ENCODE measurements at regions not wholly inside any gene's neighbourhood (a gene's known extent, or its start where the extent isn't known, plus 50 kb on each side); places are given as distances from the start of the nearest gene placed in this dataset.

DNA sequence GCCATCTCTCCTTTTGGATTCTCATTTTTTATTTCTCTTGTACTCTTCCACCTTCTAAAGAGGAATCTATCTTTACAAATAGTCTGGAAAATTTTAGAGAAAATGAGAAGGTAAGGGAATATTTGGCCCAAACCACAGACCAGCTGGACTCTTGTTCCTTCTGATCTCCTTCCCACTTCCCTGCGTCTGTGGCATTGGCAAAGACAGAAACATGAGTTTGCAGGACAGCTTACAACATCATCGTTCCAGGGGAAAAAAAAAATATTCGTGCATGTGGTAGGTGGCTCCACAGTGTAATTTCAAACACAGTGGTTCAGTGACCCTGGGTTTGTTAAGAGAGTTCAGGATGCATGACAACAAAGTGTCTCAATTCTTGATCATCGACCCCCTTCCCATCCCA is 755.0 kb downstream of the DNAH5 start:
- Histone ChIP-seq H3K36me3 (no peaks in the 10 kb centered on the region), H3K4me3 (no peak overlapping the region), H3K27ac (no peak overlapping the region), H3K9me3 (no peaks in the 10 kb centered on the region), H3K27me3 (no peaks in the 10 kb centered on the region), H3K4me1 (no peaks in the 10 kb centered on the region)
- DNase-seq (no peak), ATAC-seq (ENCODE audit: low FRiP score in 2 of 2) (peak in 1 of 2 donors; percentile 62)
- no peak for TF ChIP-seq EP300 (IDR thresholded peaks at IDR 0.05)
- TF ChIP-seq, protein P1, sequence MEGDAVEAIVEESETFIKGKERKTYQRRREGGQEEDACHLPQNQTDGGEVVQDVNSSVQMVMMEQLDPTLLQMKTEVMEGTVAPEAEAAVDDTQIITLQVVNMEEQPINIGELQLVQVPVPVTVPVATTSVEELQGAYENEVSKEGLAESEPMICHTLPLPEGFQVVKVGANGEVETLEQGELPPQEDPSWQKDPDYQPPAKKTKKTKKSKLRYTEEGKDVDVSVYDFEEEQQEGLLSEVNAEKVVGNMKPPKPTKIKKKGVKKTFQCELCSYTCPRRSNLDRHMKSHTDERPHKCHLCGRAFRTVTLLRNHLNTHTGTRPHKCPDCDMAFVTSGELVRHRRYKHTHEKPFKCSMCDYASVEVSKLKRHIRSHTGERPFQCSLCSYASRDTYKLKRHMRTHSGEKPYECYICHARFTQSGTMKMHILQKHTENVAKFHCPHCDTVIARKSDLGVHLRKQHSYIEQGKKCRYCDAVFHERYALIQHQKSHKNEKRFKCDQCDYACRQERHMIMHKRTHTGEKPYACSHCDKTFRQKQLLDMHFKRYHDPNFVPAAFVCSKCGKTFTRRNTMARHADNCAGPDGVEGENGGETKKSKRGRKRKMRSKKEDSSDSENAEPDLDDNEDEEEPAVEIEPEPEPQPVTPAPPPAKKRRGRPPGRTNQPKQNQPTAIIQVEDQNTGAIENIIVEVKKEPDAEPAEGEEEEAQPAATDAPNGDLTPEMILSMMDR (IDR thresholded peaks at IDR 0.05): no peak
- no peak for TF ChIP-seq POLR2AphosphoS5 (IDR thresholded peaks at IDR 0.05)
- no peak for TF ChIP-seq POLR2A (IDR thresholded peaks at IDR 0.05)
- 51 to 60% methylated on average over 4 of the region's 4 CpGs for WGBS, 2 donors

- Histone ChIP-seq H3K4me1 (no peaks in the 10 kb centered on the region), H3K9me3 (no peaks in the 10 kb centered on the region), H3K36me3 (no peaks in the 10 kb centered on the region), H3K27me3 (no peaks in the 10 kb centered on the region), H3K27ac (no peak overlapping the region), H3K4me3 (no peak overlapping the region)
- TF ChIP-seq POLR2AphosphoS5 (IDR thresholded peaks at IDR 0.05): no peak
- TF ChIP-seq, protein P1 (IDR thresholded peaks at IDR 0.05): no peak
- no peak for TF ChIP-seq EP300 (IDR thresholded peaks at IDR 0.05)
- ATAC-seq (ENCODE audit: low FRiP score in 2 of 2) (peak in 1 of 2 donors; percentile 71), DNase-seq (no peak)
These were observed 756.1 kb downstream of the DNAH5 start for GRCh38 chr5:13188371-13188770.

DNA sequence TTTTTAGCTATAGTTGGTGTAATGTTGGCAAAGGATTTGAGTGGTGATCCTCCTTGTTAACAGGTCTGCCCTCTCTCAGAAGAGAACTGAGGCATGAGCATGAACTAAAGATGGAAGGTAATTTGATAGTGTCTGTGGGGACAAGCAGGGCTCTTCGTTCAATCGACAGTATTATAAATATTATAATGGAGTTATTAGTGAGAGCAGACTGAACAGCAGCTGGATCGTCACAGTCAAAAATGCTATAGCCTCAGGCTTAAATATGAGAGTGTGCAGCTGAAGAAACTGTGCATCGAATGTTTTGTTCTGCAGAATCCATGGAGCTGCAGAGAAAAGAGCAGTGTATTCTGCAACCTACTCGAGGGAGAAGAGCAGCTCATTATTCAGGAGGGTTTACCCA is 757.3 kb downstream of the DNAH5 start:
- Histone ChIP-seq H3K4me3 (no peak overlapping the region), H3K36me3 (no peaks in the 10 kb centered on the region), H3K4me1 (no peaks in the 10 kb centered on the region), H3K27me3 (no peaks in the 10 kb centered on the region), H3K27ac (no peak overlapping the region), H3K9me3 (no peaks in the 10 kb centered on the region)
- TF ChIP-seq EP300 (IDR thresholded peaks at IDR 0.05) (no peak), POLR2AphosphoS5 (IDR thresholded peaks at IDR 0.05) (no peak), POLR2A (IDR thresholded peaks at IDR 0.05) (no peak)
- TF ChIP-seq, protein P1 (IDR thresholded peaks at IDR 0.05): no peak
- whole genome bisulfite sequencing, 2 donors: 76 to 82% methylated on average over 5 of the region's 5 CpGs
- ATAC-seq (ENCODE audit: low FRiP score in 2 of 2) (no peak), DNase-seq (no peak)

DNA sequence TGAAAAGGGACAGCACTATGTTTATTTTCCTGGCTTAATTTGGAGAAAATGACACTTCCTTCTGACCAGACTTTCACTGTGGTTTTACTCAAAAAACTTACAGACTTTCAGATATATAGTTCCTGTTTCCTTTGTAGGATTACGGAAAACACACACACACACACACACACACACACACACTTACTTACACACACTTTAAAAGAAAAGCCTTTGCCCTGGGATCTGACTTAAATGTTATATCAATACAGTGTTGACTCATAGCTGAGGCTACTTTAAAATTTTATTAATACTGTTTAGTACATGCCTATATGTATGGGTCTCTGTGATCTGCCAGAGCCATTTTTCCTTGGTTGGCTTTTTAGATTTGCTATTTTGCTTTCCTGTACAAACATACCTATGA is 758.3 kb downstream of the DNAH5 start:
- H3K9me3 ChIP-seq: no peaks in the 10 kb centered on the region
- no peak overlapping the region for H3K27ac ChIP-seq
- no peak for TF ChIP-seq EP300 (IDR thresholded peaks at IDR 0.05)
- TF ChIP-seq POLR2A (IDR thresholded peaks at IDR 0.05): no peak
- no peak for TF ChIP-seq POLR2AphosphoS5 (IDR thresholded peaks at IDR 0.05)
- TF ChIP-seq, protein P1 (IDR thresholded peaks at IDR 0.05): no peak
- peak in 1 of 2 donors; percentile 1 for DNase-seq
- no peaks in the 10 kb centered on the region for H3K4me1 ChIP-seq
- no peaks in the 10 kb centered on the region for H3K27me3 ChIP-seq
- H3K36me3 ChIP-seq: no peaks in the 10 kb centered on the region
- no peak overlapping the region for H3K4me3 ChIP-seq
- ATAC-seq (ENCODE audit: low FRiP score in 2 of 2): peak in 1 of 2 donors; percentile 20
- 30 to 38% methylated on average over 1 of the region's 1 CpG for WGBS, 2 donors

DNA sequence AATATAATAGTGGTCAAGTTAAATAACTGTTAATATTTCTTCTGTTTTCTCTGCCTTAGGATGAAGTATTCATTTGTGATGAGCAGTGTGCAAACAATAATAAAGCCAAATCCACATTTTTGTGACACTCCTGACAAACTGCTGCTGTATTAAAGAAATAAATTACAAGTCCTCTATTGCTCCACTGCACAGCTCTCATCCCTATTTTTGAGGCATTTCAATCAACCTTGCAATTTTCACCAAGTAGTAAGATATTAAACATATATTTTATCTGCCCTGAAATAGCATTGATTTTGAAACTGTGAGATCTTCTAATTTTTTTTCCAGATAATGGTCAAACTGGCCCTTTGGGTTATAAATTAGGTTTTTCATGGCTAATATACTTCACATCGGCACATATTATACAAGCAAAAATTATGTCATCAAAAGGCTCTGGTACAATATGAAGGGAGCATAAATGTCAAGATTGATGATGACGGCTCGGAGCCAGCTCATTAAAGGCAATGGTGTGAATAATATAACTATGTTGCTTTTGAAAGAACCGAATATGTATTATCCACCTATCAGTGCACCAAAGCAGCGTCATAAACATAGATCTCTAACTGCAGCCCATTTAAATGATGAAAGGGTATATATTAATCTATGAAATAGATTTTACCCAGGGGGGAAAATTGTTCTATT is 764.9 kb downstream of the DNAH5 start:
- ATAC-seq (ENCODE audit: low FRiP score in 2 of 2) (no peak), DNase-seq (no peak)
- Histone ChIP-seq H3K27ac (no peak overlapping the region), H3K4me1 (no peaks in the 10 kb centered on the region), H3K4me3 (no peak overlapping the region), H3K36me3 (no peaks in the 10 kb centered on the region), H3K9me3 (no peaks in the 10 kb centered on the region), H3K27me3 (no peaks in the 10 kb centered on the region)
- TF ChIP-seq POLR2A (IDR thresholded peaks at IDR 0.05): no peak
- TF ChIP-seq, protein P1 (IDR thresholded peaks at IDR 0.05): no peak
- no peak for TF ChIP-seq POLR2AphosphoS5 (IDR thresholded peaks at IDR 0.05)
- no peak for TF ChIP-seq EP300 (IDR thresholded peaks at IDR 0.05)
- WGBS, 2 donors: 92 to 95% methylated on average over 5 of the region's 5 CpGs

Data from upper lobe of left lung (tissue), 6 donors.